Loucy (cell line): ENCODE measurements at regions not wholly inside any gene's neighbourhood (a gene's known extent, or its start where the extent isn't known, plus 50 kb on each side); places are given as distances from the start of the nearest gene placed in this dataset.

Source experiments
- H2AFZ ChIP-seq: fragments of 200-600 bp; sonication (generic); 2 replicates; pipeline ENCODE4 v1.6.0; 2016; ENCODE audit warnings: antibody characterized with exemption, mild to moderate bottlenecking, low read length, moderate library complexity
- H3F3A ChIP-seq: fragments of 200-600 bp; 2 replicates; pipeline ENCODE4 v1.6.0; 2016; ENCODE audit warnings: antibody characterized with exemption, low read depth, mild to moderate bottlenecking
- H3K27me3 ChIP-seq: fragments of 200-600 bp; sonication (generic); 2 replicates; pipeline ENCODE4 v1.6.1; 2014; ENCODE audit warnings: low read length, mild to moderate bottlenecking; ENCODE audit not compliant: insufficient read depth, poor library complexity, severe bottlenecking
- H3K36me3 ChIP-seq: fragments of 200-600 bp; sonication (generic); 2 replicates; pipeline ENCODE4 v1.6.1; 2016; ENCODE audit warnings: low read length; ENCODE audit not compliant: insufficient read depth
- H3K4me1 ChIP-seq: fragments of 200-600 bp; sonication (generic); 2 replicates; pipeline ENCODE4 v1.5.1; 2014; ENCODE audit warnings: low read length, mild to moderate bottlenecking; ENCODE audit not compliant: insufficient read depth, poor library complexity, severe bottlenecking
- H3K4me2 ChIP-seq: fragments of 200-600 bp; sonication (generic); 2 replicates; pipeline ENCODE4 v1.6.0; 2014; ENCODE audit warnings: antibody characterized with exemption, low read length, low read depth, mild to moderate bottlenecking; ENCODE audit not compliant: poor library complexity, severe bottlenecking
- H3K4me3 ChIP-seq: fragments of 200-600 bp; sonication (generic); 2 replicates; pipeline ENCODE4 v1.5.1; 2014; ENCODE audit warnings: low read length, mild to moderate bottlenecking, mixed read lengths; ENCODE audit not compliant: poor library complexity, severe bottlenecking
- H3K79me2 ChIP-seq: fragments of 200-600 bp; sonication (generic); 2 replicates; pipeline ENCODE4 v1.6.1; 2014; ENCODE audit warnings: low read length; ENCODE audit not compliant: insufficient read depth
- H3K9ac ChIP-seq: fragments of 200-600 bp; sonication (generic); 2 replicates; pipeline ENCODE4 v1.6.0; 2014; ENCODE audit warnings: mild to moderate bottlenecking, low read depth, low read length, moderate library complexity; ENCODE audit not compliant: poor library complexity, severe bottlenecking
- H3K9me2 ChIP-seq: fragments of 200-600 bp; sonication (generic); replicated peaks from 2 replicates; pipeline ENCODE4 v1.6.1; 2016; ENCODE audit warnings: low read depth, low read length, mixed read lengths
- H3K9me3 ChIP-seq: fragments of 200-600 bp; sonication (generic); 2 replicates; pipeline ENCODE4 v1.6.1; 2014; ENCODE audit warnings: mild to moderate bottlenecking, antibody characterized with exemption, low read length, low read depth; ENCODE audit not compliant: insufficient read depth
- H4K20me1 ChIP-seq: fragments of 200-600 bp; sonication (generic); 2 replicates; pipeline ENCODE4 v1.6.0; 2014; ENCODE audit warnings: antibody characterized with exemption, low read length, mild to moderate bottlenecking; ENCODE audit not compliant: insufficient read depth, poor library complexity, severe bottlenecking
- EZH2phosphoT487 ChIP-seq: fragments of 200-600 bp; IDR thresholded peaks from 2 replicates; pipeline ENCODE4 v1.6.1; 2018; ENCODE audit warnings: antibody characterized with exemption, mild to moderate bottlenecking, moderate library complexity, borderline replicate concordance
- TF ChIP-seq, protein P1 (sequence below): fragments of 200-600 bp; sonication (generic); conservative IDR thresholded peaks from 2 replicates; pipeline ENCODE4 v1.5.1; 2014; ENCODE audit warnings: mild to moderate bottlenecking, antibody characterized with exemption, low read length

DNA sequence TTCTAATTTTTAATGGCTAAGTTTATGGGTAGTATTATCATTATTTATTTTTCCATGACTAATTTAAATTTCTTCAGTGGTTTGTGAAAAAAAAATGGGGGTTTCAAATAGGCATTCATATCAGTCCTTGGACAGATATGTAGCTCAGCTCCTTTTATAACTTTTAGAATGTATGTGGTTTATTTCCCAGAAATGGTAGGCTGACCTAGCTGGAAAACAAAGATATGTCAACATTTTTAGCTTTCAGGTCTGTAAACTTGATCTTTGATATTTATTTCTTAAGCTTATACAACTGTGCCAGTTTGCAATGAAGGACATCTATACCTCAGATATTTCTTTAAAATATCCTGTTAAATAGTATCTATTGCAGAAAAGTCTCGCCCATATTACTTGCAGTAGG lies 1815.5 kb downstream of the SLITRK5 start:
- Histone ChIP-seq H3K4me2 (no peak overlapping the region), H3K9me3 (no peaks in the 10 kb centered on the region)
- TF ChIP-seq, protein P1, sequence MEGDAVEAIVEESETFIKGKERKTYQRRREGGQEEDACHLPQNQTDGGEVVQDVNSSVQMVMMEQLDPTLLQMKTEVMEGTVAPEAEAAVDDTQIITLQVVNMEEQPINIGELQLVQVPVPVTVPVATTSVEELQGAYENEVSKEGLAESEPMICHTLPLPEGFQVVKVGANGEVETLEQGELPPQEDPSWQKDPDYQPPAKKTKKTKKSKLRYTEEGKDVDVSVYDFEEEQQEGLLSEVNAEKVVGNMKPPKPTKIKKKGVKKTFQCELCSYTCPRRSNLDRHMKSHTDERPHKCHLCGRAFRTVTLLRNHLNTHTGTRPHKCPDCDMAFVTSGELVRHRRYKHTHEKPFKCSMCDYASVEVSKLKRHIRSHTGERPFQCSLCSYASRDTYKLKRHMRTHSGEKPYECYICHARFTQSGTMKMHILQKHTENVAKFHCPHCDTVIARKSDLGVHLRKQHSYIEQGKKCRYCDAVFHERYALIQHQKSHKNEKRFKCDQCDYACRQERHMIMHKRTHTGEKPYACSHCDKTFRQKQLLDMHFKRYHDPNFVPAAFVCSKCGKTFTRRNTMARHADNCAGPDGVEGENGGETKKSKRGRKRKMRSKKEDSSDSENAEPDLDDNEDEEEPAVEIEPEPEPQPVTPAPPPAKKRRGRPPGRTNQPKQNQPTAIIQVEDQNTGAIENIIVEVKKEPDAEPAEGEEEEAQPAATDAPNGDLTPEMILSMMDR = no peak
- TF ChIP-seq EZH2phosphoT487 = no peak

DNA sequence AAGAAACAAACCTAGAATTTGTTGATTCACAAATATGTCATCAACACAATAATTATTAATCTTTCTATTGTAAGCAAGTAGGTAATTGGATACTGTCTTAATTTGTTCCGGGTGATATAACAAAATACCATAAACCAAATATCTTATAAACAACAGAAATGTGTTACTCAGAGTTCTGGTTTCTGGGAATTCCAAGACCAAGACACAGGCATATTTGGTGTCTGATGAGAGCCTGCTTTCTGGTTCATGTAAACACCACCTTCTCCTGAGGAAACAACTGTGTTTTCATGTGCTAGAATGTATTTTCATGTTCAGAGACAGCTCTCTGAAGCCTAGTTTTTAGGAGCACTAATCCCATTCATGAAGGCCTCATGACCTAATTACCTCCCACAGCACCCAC lies 1819.5 kb downstream of the SLITRK5 start:
- H3K4me1 ChIP-seq = no peaks in the 10 kb centered on the region
- no peak overlapping the region for H3K4me2 ChIP-seq
- no peaks in the 10 kb centered on the region for H3F3A ChIP-seq
- no peaks in the 10 kb centered on the region for H3K36me3 ChIP-seq
- no peaks in the 10 kb centered on the region for H3K27me3 ChIP-seq
- H3K9me2 ChIP-seq = no peaks in the 10 kb centered on the region
- H3K79me2 ChIP-seq = no peaks in the 10 kb centered on the region
- H3K4me3 ChIP-seq = no peak overlapping the region
- no peaks in the 10 kb centered on the region for H3K9me3 ChIP-seq
- no peak overlapping the region for H2AFZ ChIP-seq
- no peak for TF ChIP-seq EZH2phosphoT487
- TF ChIP-seq, protein P1 = no peak
- no peak overlapping the region for H3K9ac ChIP-seq
- no peaks in the 10 kb centered on the region for H4K20me1 ChIP-seq

More for the DNA sequence above, 1815.5 kb downstream of the SLITRK5 start:
- Histone ChIP-seq H3K4me1 (no peaks in the 10 kb centered on the region), H4K20me1 (no peaks in the 10 kb centered on the region), H3F3A (no peaks in the 10 kb centered on the region), H3K79me2 (no peaks in the 10 kb centered on the region), H3K9ac (no peak overlapping the region), H3K9me2 (no peaks in the 10 kb centered on the region), H3K36me3 (no peaks in the 10 kb centered on the region), H3K4me3 (no peak overlapping the region), H2AFZ (no peak overlapping the region), H3K27me3 (no peaks in the 10 kb centered on the region)

GRCh38 chr13:89496478-89496877 lies 1825.3 kb downstream of the SLITRK5 start:
- Histone ChIP-seq H4K20me1 (no peaks in the 10 kb centered on the region), H3K4me3 (no peak overlapping the region), H3K9me3 (no peaks in the 10 kb centered on the region), H3K4me1 (no peaks in the 10 kb centered on the region), H3F3A (no peaks in the 10 kb centered on the region), H3K36me3 (no peaks in the 10 kb centered on the region), H3K27me3 (no peaks in the 10 kb centered on the region), H2AFZ (no peak overlapping the region), H3K9ac (no peak overlapping the region), H3K4me2 (no peak overlapping the region), H3K79me2 (no peaks in the 10 kb centered on the region), H3K9me2 (no peaks in the 10 kb centered on the region)
- no peak for TF ChIP-seq EZH2phosphoT487
- TF ChIP-seq, protein P1 = no peak
